ENCODE measurements at regions not wholly inside any gene's neighbourhood (a gene's known extent, or its start where the extent isn't known, plus 50 kb on each side); places are given as distances from the start of the nearest gene placed in this dataset.

DNA sequence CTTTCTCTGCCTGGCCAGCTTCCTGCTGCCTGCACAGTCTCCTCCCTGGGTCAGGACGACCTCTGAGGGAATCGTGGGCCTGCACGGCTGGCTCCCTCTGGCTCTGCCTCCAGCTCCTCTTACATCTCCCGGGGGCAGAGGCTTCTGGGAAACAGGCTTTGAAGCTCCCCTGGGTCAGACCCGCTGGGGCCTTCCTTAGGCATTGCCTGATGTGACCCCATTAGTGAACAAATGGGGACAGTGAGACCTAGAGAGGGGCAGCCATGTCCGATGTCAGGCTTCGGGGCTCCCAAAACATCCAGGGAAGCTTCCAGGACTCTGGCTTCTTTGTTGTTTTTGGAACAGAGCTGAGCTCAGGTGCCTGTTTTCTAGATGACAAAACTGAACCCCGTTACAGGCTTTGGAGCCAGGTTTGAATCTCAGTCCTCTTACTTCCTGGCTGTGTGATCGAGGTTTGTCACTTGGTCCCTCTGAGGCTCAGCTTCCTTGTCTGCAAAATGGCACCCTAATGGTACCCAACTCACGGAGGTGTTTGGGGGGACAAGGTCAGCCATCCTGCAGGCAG lies 94.3 kb downstream of the CEBPB start:
- FAIRE-seq (no peak), DNase-seq (ENCODE audit: insufficient read length, low spot score) (no peak)

DNA sequence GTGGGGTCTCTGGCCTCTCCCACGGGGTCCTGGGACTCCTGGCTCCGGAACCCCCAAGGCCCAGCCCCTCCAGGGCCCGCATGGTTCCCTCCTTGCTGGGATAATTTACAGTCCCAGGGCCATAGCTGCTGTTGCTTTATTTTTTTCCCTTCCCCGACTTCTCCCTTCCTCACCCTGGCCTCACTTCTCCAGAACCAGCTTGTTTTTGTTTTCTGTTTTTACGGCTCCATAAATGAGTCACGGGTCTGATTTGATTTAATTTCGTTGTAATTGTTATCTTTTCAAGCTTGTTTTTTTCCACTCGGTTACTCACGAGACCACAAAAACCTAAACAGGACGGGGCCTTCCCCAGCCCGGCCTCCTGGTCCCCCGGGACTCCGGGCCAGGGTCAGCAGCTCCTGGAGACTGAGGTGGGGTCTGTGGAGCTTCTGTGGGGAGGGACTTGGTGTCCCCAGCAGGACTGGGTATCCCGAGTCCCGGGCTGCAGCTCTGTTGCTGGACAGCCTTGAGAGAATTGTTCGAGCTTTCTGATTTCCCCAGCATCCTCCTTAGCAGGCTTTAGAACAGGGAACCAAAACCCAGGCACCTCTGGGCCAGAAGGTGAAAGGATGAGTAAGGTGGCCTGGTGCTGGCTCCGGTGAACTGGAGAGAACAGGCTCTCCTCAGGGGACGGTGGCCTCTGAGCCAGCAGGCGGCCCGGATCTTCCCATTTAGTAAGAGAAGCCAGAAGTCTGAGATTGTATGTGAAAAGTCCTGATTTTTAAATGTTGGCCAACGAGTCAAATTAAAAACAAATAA lies 94.9 kb downstream of the CEBPB start:
- FAIRE-seq: no peak
- no peak for DNase-seq (ENCODE audit: insufficient read length, low spot score)

- no peak for DNase-seq (ENCODE audit: insufficient read length, low spot score)
- no peak for FAIRE-seq
Observed at GRCh38 chr20:50286174-50286511, 95.5 kb downstream of the CEBPB start.

- FAIRE-seq: peak; percentile 95
- peak; percentile 100 for DNase-seq (ENCODE audit: insufficient read length, low spot score)
Observed at GRCh38 chr20:50286609-50287008, 96.0 kb downstream of the CEBPB start.

GRCh38 chr20:50287512-50287911 lies 96.9 kb downstream of the CEBPB start:
- FAIRE-seq: no peak

DNA sequence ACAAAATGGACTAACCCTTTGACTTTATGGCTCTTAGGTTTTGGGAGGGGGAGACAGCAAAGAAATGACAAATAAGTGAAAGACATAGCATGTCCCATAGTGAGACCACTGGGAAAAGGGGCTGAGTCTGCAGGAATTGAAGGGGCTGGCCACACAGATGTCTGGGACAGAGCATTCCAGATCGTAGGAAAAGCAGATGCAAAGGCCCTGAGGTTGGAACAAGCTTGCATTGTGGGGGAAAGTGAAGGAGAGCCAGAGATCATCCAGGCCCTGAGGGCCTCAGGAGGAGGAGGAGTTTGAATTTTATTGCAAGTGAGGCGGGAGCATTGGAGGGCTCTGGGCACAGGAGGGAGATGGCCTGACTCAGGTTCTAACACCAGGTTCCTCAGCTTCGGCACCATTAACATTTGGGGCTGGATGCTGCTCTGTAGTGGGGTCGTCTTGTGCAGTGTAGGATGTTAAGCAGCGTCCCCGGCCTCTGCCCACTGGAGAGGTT lies 97.5 kb downstream of the CEBPB start:
- FAIRE-seq (no peak), DNase-seq (ENCODE audit: insufficient read length, low spot score) (no peak)

More at GRCh38 chr20:50287512-50287911, 96.9 kb downstream of the CEBPB start:
- DNase-seq (ENCODE audit: insufficient read length, low spot score): no peak

- FAIRE-seq (no peak), DNase-seq (ENCODE audit: insufficient read length, low spot score) (no peak)
Observed at GRCh38 chr20:50289581-50289980, 99.0 kb downstream of the CEBPB start.

GRCh38 chr20:50290112-50290511 lies 99.5 kb downstream of the CEBPB start:
- FAIRE-seq (no peak), DNase-seq (ENCODE audit: insufficient read length, low spot score) (no peak)

DNA sequence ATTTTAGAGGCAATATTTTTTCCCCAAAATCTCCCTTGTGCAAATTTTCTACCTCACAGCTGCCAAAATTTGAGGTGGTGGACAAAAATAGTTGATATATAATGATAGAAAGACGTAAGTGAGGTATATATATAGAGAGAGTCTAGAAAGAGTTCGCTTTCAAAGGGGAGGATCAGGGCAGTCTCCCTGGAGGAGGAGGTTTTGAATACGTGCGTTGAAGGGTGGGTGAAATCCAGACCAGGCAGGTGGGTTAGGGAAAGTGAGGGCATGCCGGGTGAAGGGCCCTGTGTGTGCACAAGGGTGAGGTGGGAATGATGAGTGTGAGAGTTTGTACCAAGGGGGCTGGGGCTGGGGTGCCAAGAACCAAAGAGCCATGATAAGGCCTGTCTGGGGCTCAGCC lies 100.2 kb downstream of the CEBPB start:
- no peak for FAIRE-seq
- no peak for DNase-seq (ENCODE audit: insufficient read length, low spot score)

DNA sequence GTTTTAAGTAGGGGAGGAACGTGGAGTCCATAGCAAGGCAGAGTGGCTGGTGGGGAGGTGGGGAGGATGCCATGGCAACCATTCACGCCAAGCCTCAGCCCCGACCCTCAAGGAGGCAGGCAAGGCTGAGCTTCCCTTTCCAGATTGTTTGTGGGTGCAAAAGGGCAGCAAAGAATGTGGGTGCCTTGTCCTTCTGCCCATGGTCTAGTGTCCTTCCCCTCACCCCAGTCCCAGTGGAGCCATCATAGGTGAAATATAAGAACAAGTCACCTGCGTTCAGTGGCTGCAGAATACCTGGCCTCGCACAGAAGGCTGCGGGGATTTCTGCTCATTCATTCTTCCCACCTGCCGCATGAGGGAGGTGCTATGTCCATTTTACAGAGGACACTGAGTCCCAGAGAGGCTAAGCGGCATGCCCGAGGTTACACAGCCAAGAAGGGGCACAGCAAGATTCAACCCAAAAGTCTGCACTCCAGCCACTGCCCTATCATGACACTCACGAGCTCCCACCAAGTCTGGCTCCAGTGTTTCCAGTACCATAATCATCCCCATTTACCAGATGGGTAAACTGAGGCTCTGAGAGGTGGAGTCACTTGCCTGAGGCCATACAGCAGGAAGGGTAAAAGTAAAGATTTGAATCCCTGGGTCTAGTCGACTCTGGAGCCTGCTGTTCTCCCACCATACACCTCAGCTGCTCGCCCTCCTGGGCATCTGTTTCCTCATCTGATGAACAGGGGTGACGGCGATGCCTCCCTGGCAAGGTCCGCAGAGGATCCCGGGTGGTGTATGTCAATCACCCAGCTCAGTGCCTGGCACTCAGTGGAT lies 100.8 kb downstream of the CEBPB start:
- FAIRE-seq (peak; percentile 20), DNase-seq (ENCODE audit: insufficient read length, low spot score) (no peak)

- FAIRE-seq: no peak
- no peak for DNase-seq (ENCODE audit: insufficient read length, low spot score)
Observed at GRCh38 chr20:50292079-50292590, 101.5 kb downstream of the CEBPB start.

- peak; percentile 98 for DNase-seq (ENCODE audit: insufficient read length, low spot score)
- FAIRE-seq: peak; percentile 98
Observed at GRCh38 chr20:50292591-50293283, 102.1 kb downstream of the CEBPB start.

GRCh38 chr20:50293284-50294139 lies 102.9 kb downstream of the CEBPB start:
- no peak for DNase-seq (ENCODE audit: insufficient read length, low spot score)
- peak; percentile 76 for FAIRE-seq

DNA sequence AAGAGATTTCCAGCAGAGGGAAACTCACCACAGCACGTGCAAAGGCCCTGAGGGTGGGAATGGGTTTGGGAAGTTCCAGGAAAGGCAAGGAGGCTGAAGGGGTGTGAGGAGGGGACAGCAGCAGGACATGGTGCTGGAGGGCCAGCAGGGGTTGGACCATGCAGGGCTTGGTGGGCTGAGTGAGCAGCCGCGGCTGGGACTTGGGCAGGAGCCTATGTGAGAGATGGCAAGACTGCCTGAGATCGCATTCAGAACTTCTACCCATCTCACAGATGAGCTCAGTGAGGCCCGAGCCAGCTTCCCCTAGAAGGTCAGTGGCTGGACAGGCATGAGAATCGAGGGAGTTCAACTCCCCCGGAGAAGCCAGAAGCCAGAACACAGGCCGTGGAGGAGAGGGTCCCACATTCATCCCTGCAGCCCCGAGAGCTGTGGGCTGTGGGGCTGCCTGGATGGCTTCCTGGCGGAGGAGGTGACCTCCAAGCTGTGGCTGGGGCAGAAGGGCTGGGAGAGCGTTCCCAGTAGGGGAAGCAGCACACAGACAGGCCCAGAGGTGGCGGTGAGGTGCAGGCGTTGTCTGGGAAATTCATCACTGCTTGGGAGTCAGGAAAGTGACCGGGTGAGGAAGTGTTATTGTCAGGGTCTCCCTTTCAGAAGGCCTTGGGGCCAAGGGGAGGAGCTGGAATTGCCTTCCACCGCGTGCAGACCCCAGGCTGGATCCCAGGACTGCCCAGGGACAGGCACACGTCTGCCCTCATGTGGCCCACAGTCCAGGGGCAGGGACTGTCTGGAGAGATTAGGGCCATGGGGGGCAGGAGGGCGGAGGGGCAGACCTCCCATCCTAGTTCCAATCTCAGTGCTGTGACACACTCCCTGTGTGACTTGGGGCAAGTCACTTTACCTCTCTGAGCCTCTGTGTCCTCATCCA lies 103.8 kb downstream of the CEBPB start:
- peak; percentile 23 for FAIRE-seq
- DNase-seq (ENCODE audit: insufficient read length, low spot score): no peak

DNA sequence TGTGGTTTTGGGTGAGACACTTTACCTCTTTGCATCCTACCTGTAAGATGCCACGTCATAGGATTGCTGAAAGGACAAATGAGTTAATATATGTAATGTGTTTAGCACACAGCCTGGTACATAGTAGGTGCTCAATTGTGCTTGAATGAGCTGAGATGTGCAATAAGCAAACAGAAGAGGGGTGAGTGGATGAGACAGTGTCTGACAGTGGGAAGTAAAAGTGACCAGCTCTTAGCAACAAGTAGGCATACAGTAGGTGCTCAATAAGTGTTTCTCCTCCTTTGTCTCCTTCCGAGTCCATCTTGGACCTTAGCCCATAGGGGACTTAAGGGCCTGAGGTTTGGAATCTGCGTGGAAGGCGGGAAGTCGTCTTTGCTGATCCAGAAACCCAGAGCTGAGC lies 104.7 kb downstream of the CEBPB start:
- no peak for DNase-seq (ENCODE audit: insufficient read length, low spot score)
- FAIRE-seq: peak; percentile 78

- no peak for FAIRE-seq
- no peak for DNase-seq (ENCODE audit: insufficient read length, low spot score)
Observed at GRCh38 chr20:50295762-50296449, 105.3 kb downstream of the CEBPB start.

DNA sequence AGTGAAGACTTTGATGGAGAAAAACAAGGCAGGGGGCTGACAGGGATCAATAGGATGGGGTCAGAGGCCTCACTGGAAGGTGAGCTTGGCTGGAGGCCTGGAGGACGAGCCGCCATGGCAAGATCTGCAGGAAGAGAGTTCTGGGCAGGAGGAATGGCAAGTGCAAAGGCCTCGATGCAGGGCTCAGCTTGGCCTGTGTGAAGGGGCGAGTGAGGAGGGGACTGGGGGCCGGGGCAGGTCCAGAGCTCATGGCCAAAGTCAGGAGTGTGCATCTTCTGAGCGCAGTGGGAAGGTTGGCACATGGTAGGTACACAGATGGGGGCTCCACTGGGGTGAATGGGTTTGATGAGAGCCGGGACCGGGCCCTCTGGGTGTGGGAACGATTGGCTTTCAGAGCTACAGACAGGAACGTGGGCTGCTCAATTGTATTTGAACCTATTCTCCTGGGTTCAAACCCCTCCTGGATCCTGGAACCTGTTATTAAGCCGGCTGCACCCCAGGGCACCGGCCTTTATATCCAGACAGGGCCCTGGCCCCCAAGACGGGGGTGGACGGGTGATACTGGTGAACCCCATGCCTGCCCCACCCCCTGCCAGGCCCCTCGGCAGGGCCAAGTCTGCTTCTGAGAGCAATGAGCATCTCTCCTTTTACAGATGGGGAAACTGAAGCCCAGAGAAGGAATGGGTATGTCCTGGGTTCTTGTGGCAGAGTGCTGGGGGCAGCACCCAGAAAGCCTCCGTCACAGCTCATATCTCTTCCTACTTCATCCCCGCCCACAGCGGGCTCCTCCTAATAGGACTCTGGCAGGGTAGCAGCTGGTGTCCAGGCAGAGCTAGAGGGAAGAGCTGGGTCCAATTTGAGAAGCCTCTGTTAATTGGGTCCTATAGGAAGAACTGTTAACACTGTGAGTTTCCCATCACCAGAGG lies 106.1 kb downstream of the CEBPB start:
- no peak for FAIRE-seq
- DNase-seq (ENCODE audit: insufficient read length, low spot score): no peak
